GM21619 (cell line): ENCODE measurements at regions not wholly inside any gene's neighbourhood (a gene's known extent, or its start where the extent isn't known, plus 50 kb on each side); places are given as distances from the start of the nearest gene placed in this dataset.

Experiments
- ATAC-seq: cut with Tn5 transposase; IDR thresholded peaks from one replicate; pipeline ENCODE4 v1.9.1; 2021; ENCODE audit not compliant: unreplicated experiment

GRCh38 chr5:17161662-17162061, 55.8 kb upstream of the BASP1 start:
- no peak for ATAC-seq

GRCh38 chr5:17163221-17163620, 54.2 kb upstream of the BASP1 start:
- no peak for ATAC-seq

- no peak for ATAC-seq
Measured at GRCh38 chr5:17167171-17167891, 50.1 kb upstream of the BASP1 start.
